ENCODE measurements at regions not wholly inside any gene's neighbourhood (a gene's known extent, or its start where the extent isn't known, plus 50 kb on each side); places are given as distances from the start of the nearest gene placed in this dataset.

DNA sequence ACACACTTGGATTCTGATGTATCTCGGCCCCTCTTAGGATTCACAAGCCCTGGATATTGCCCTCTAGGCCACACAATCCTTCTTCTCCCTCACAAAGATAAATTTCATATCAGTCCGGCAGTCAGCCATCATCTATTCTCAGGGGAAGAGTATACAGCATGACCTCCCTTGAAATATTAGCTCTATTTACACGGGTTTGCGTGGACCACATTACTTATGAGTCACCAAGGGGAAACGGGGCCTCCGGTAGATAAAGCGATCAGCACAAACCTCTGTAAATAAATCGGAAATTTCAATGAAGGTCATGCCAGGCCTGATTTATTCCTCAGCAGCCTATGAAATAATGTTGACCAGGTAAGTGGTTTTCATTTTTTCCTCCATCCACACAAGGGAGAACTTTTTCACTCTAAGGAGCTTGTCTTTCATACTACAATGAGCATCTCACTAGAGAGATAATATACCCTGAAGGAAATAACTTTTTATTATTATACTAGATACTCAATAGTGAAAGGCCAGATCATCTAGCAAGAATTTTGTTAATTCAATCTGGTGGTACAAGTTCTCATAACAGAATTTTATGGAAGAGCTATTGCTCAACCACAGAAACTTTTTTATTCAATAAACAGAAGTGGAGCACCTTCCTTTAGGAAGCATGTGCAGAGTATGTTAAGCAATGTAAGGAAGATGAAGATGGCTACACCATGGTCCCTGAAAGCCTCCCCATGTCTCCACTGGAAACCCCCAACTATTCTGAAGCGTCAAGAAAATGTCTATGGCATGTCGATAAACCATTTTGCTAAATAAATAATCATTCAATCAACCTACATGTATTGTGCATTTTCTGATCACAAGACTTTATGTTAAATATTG lies 125.2 kb upstream of the PIK3C3 start:
- intact Hi-C loops (cut with micrococcal nuclease): no loop called here

- intact Hi-C loops (cut with micrococcal nuclease): no loop called here
These were observed 126.9 kb upstream of the PIK3C3 start for GRCh38 chr18:41828137-41828536.

GRCh38 chr18:41820784-41821183 lies 134.2 kb upstream of the PIK3C3 start:
- intact Hi-C loops (cut with micrococcal nuclease): no loop called here

- intact Hi-C loops (cut with micrococcal nuclease): no loop called here
These were observed 136.4 kb upstream of the PIK3C3 start for GRCh38 chr18:41818381-41819355.

DNA sequence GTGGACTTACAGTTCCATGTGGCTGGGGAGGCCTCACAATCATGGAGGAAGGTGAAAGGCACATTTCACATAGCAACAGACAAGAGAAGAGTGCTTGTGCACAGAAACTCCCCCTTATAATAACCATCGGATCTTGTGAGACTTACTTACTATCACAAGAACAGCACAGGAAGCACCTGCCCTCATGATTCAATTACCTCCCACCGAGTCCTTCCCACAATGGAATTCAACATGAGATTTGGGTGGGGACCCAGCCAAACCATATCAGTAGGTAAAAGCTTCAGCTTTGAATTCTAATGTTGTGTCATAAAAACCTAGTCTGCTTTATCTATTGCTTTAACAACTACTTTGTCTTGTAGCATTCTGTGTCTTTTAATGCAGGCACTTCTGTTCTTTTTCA lies 140.4 kb upstream of the PIK3C3 start:
- intact Hi-C loops (cut with micrococcal nuclease): no loop called here

GRCh38 chr18:41809652-41810051 lies 145.4 kb upstream of the PIK3C3 start:
- intact Hi-C loops (cut with micrococcal nuclease): no loop called here

DNA sequence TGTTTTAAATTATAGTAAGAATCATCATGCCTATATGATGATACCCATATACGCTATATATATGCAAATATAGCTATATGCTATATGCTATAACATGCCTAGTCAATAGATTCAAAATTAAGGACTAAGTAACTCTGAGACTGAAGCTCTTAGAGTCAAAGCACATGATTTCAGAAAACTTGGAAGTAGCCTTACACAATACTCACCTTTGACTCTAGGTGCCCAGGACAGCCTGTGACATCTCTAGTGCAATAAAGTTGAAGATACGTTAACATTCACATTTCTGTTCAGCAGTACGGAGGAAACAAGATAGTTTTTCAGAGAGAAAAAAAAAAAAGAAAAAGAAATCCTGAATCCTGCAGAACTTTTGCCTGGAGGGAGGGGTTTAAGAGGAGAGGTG lies 149.7 kb upstream of the PIK3C3 start:
- intact Hi-C loops (cut with micrococcal nuclease): no loop called here

GRCh38 chr18:41798879-41799278 lies 156.2 kb upstream of the PIK3C3 start:
- intact Hi-C loops (cut with micrococcal nuclease): no loop called here

- intact Hi-C loops (cut with micrococcal nuclease): no loop called here
These were observed 164.3 kb upstream of the PIK3C3 start for GRCh38 chr18:41790687-41791086.

GRCh38 chr18:41789001-41789400 lies 166.0 kb upstream of the PIK3C3 start:
- intact Hi-C loops (cut with micrococcal nuclease): no loop called here

GRCh38 chr18:41783879-41784278 lies 171.2 kb upstream of the PIK3C3 start:
- intact Hi-C loops (cut with micrococcal nuclease): no loop called here

DNA sequence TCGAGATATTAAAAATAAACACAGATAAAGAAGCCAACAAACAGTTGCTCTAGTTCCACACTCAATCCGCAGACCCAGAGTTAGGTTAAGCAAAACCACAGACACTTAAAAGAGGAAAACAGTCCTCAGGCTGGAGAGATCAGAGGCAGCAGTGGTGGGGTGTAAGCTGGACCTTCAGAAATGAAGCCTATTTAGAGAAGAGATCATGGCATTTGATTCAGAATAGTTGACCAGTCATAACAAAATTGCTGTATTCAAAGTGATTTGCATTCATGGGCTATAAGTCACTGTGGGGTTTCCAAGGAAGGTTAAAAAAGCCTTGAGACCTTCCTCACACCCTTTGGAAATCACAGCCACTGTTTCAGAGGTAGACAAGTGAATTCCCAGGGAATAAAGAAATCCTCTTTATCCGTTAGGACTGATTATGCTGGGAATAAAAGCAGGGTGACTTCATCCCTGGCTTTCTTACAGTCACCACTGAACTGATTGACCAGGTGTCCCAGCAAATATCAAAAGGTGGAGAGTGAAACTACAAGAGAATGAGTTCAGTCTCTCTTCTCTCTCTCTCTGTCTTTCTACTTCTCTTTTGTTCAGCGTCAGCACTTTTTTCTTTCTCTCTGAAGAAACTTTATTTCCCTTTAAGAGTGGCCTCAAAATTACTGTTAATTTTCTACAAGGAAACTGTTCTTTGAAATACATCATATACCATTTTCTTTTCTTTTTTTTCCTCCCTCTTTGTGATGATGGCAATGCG lies 171.8 kb upstream of the PIK3C3 start:
- intact Hi-C loops (cut with micrococcal nuclease): no loop called here

- intact Hi-C loops (cut with micrococcal nuclease): no loop called here
These were observed 183.1 kb upstream of the PIK3C3 start for GRCh38 chr18:41771973-41772372.

GRCh38 chr18:41769265-41769664 lies 185.8 kb upstream of the PIK3C3 start:
- intact Hi-C loops (cut with micrococcal nuclease): no loop called here

GRCh38 chr18:41768467-41768866 lies 186.6 kb upstream of the PIK3C3 start:
- intact Hi-C loops (cut with micrococcal nuclease): no loop called here

- intact Hi-C loops (cut with micrococcal nuclease): no loop called here
These were observed 187.1 kb upstream of the PIK3C3 start for GRCh38 chr18:41767960-41768359.

DNA sequence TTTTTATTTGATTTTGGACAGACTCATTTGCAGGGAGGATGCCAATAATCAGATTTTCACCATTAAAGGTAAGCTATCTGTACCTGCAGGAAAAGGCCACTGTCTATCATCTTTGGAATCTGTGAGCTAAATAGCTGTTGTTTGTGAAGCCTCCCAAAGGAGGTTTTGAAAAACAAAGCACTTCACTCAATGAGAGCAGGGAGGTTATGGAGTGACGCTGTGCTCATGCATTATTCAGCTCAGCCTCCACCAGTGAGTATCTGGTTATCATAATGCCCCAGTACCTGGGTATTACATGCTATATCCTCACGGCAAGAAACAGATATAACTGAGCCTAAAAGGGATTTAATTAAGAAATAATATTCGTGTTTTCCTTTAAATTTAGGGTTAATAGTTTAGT lies 189.6 kb upstream of the PIK3C3 start:
- intact Hi-C loops (cut with micrococcal nuclease): no loop called here

- intact Hi-C loops (cut with micrococcal nuclease): no loop called here
These were observed 191.7 kb upstream of the PIK3C3 start for GRCh38 chr18:41763361-41763760.

- intact Hi-C loops (cut with micrococcal nuclease): no loop called here
These were observed 193.6 kb upstream of the PIK3C3 start for GRCh38 chr18:41761333-41762018.

GRCh38 chr18:41758534-41758933 lies 196.5 kb upstream of the PIK3C3 start:
- intact Hi-C loops (cut with micrococcal nuclease): no loop called here

GRCh38 chr18:41756141-41756540 lies 198.9 kb upstream of the PIK3C3 start:
- intact Hi-C loops (cut with micrococcal nuclease): no loop called here
